HG03159 (cell line): ENCODE measurements at regions not wholly inside any gene's neighbourhood (a gene's known extent, or its start where the extent isn't known, plus 50 kb on each side); places are given as distances from the start of the nearest gene placed in this dataset.

Experiments
- ATAC-seq: cut with Tn5 transposase; IDR thresholded peaks from one replicate; pipeline ENCODE4 v1.9.1; 2021; ENCODE audit warnings: mild to moderate bottlenecking, moderate library complexity; ENCODE audit not compliant: unreplicated experiment

- ATAC-seq: no peak
These were observed 365.5 kb downstream of the FIGN start for GRCh38 chr2:163370169-163370886.

- ATAC-seq: no peak
These were observed 366.7 kb downstream of the FIGN start for GRCh38 chr2:163369111-163369510.

- ATAC-seq: no peak
These were observed 367.2 kb downstream of the FIGN start for GRCh38 chr2:163368655-163369054.

GRCh38 chr2:163367825-163368582 lies 367.8 kb downstream of the FIGN start:
- no peak for ATAC-seq

- no peak for ATAC-seq
These were observed 371.1 kb downstream of the FIGN start for GRCh38 chr2:163364736-163365135.

- no peak for ATAC-seq
These were observed 382.3 kb downstream of the FIGN start for GRCh38 chr2:163353551-163353950.

- ATAC-seq: no peak
These were observed 383.8 kb downstream of the FIGN start for GRCh38 chr2:163351966-163352365.

GRCh38 chr2:163351143-163351542 lies 384.7 kb downstream of the FIGN start:
- no peak for ATAC-seq

GRCh38 chr2:163348857-163349380 lies 386.9 kb downstream of the FIGN start:
- no peak for ATAC-seq

GRCh38 chr2:163347982-163348856 lies 387.6 kb downstream of the FIGN start:
- ATAC-seq: no peak

- peak; percentile 85 for ATAC-seq
These were observed 389.8 kb downstream of the FIGN start for GRCh38 chr2:163345795-163346573.

GRCh38 chr2:163343316-163343715 lies 392.5 kb downstream of the FIGN start:
- no peak for ATAC-seq

- ATAC-seq: no peak
These were observed 394.4 kb downstream of the FIGN start for GRCh38 chr2:163341426-163341825.

- no peak for ATAC-seq
These were observed 397.5 kb downstream of the FIGN start for GRCh38 chr2:163338270-163338669.

- no peak for ATAC-seq
These were observed 411.1 kb downstream of the FIGN start for GRCh38 chr2:163324677-163325076.

- no peak for ATAC-seq
These were observed 416.8 kb downstream of the FIGN start for GRCh38 chr2:163319006-163319405.

- ATAC-seq: no peak
These were observed 421.1 kb downstream of the FIGN start for GRCh38 chr2:163314712-163315111.

GRCh38 chr2:163312713-163313112 lies 423.1 kb downstream of the FIGN start:
- no peak for ATAC-seq

GRCh38 chr2:163306647-163307046 lies 429.2 kb downstream of the FIGN start:
- no peak for ATAC-seq

- ATAC-seq: no peak
These were observed 433.7 kb downstream of the FIGN start for GRCh38 chr2:163302141-163302540.
